AG10803 (cell line): ENCODE measurements at regions not wholly inside any gene's neighbourhood (a gene's known extent, or its start where the extent isn't known, plus 50 kb on each side); places are given as distances from the start of the nearest gene placed in this dataset.
"Not testable (repeated sequence)": the region's sequence is repeated elsewhere in the genome, so short reads cannot be mapped to it uniquely, and the experiment has no call there.

Experiments
- DNase-seq: peaks from one replicate; pipeline ENCODE4 v3.0.0; 2010; ENCODE audit warnings: low read depth
- H3K4me3 ChIP-seq: 2 replicates; pipeline ENCODE4 v1.5.1; 2011; ENCODE audit warnings: mild to moderate bottlenecking, low read length, control low read depth
- TF ChIP-seq, protein P1 (sequence below): conservative IDR thresholded peaks from 2 replicates; pipeline ENCODE4 v1.5.1; 2011; ENCODE audit warnings: mild to moderate bottlenecking, low read length, control low read depth, inconsistent platforms

DNA sequence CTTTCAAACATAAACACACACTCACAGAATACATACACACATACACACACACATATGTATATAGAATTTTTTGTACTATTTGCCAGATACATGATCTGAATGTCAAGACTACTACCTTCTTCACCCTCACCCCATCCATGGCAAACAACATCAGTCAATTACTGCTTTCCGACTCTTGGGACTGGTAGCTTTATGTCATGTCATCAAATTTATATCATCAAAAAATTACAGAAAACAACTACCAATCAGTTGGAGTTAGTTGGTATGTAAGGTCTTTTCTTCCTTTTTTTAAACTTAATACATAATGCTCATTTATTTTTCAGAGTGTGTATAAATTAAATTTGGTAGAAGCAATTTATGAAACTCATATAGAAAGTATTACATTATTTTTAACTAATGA, 305.7 kb upstream of the MDFIC2 start:
- TF ChIP-seq, protein P1, sequence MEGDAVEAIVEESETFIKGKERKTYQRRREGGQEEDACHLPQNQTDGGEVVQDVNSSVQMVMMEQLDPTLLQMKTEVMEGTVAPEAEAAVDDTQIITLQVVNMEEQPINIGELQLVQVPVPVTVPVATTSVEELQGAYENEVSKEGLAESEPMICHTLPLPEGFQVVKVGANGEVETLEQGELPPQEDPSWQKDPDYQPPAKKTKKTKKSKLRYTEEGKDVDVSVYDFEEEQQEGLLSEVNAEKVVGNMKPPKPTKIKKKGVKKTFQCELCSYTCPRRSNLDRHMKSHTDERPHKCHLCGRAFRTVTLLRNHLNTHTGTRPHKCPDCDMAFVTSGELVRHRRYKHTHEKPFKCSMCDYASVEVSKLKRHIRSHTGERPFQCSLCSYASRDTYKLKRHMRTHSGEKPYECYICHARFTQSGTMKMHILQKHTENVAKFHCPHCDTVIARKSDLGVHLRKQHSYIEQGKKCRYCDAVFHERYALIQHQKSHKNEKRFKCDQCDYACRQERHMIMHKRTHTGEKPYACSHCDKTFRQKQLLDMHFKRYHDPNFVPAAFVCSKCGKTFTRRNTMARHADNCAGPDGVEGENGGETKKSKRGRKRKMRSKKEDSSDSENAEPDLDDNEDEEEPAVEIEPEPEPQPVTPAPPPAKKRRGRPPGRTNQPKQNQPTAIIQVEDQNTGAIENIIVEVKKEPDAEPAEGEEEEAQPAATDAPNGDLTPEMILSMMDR: no peak
- H3K4me3 ChIP-seq: no peak overlapping the region
- no peak for DNase-seq

DNA sequence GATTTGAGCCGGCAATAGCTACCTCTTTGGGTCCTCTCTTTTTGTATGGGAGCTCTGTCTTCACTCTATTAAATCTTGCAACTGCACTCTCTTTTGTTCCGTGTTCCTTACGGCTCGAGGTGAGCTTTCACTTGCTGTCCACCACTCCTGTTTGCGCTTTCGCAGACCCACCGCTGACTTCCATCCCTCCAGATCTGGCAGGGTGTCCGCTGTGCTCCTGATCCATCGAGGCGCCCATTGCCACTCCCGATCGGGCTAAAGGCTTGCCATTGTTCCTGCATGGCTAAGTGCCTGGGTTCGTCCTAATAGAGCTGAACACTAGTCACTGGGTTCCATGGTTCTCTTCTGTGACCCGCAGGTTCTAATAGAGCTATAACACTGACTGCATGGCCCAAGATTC, 304.9 kb upstream of the MDFIC2 start:
- DNase-seq, H3K4me3 ChIP-seq: not testable (repeated sequence)

DNA sequence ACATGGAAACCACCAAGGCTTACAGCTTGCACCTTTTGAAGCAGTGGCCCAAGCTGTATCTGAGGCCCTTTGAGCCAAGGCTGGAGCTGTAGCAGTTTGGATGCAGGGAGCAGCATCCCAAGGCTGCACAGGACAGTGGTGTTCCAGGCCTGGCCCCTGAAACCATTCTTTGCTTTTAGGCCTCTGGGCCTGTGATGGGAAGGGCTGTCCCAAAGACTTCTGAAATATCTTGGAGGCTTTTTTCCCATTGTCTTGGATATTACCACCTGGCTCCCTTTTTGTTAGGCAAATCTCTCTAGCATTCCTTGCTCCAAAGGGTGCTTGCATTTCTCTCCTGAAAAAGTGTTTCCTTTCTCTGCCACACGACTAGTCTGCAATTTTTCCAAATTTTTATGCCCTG, 302.8 kb upstream of the MDFIC2 start:
- no peak for DNase-seq
- TF ChIP-seq, protein P1: no peak
- H3K4me3 ChIP-seq: no peak overlapping the region

DNA sequence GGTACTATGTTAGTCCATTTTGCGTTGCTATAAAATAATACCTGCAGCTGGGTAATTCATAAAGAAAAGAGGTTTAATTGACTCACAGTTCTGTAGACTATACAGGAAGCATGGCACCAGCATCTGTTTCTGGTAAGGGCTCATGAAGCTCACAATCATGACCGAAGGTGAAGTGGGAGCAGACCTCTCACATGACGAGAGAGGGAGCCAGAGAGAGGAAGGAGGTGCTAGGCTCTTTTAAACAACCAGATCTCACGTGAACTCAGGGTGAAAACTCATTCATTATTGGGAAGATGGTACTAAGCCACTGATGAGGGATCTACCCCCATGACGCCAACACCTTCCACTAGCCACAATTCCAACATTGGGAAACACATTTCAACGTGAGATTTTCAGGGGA, 301.7 kb upstream of the MDFIC2 start:
- DNase-seq: no peak
- TF ChIP-seq, protein P1: no peak
- H3K4me3 ChIP-seq: no peak overlapping the region

DNA sequence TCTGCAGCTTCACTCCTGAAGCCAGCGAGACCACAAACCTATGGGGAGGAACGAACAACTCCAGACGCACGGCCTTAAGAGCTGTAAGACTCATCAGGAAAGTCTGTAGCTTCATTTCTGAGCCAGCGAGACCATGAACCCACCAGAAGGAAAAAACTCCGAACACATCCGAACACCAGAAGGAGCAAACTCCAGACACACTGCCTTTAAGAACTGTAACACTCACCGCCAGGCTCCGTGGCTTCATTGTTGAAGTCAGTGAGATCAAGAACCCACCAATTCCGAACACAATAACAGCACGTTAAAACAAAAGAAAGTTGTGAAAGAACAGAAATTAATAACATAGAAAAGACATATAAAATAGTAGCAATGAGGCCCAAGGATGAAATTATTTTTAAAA, 300.5 kb upstream of the MDFIC2 start:
- TF ChIP-seq, protein P1: no peak
- no peak for DNase-seq
- no peak overlapping the region for H3K4me3 ChIP-seq

DNA sequence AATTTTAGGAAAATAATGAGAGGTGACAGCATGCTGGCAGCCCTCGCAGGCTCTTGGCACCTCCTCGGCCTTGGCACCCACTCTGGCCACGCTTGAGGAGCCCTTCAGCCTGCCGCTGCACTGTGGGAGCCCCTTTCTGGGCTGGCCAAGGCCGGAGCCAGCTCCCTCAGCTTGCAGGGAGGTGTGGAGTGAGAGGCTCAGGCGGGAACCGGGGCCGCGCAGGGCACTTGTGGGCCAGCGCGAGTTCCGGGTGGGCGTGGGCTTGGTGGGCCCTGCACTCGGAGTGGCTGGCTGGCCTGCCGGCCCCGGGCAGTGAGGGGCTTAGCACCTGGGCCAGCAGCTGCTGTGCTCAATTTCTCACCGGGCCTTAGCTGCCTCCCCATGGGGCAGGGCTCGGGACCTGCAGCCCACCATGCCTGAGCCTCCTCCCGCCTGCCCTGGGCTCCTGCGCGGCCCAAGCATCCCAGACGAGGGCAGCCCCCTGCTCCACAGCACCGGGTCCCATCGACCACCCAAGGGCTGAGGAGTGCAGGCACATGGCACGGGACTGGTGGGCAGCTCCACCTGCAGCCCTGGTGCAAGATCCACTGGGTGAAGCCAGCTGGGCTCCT, 299.3 kb upstream of the MDFIC2 start:
- not testable (repeated sequence) for DNase-seq, H3K4me3 ChIP-seq

DNA sequence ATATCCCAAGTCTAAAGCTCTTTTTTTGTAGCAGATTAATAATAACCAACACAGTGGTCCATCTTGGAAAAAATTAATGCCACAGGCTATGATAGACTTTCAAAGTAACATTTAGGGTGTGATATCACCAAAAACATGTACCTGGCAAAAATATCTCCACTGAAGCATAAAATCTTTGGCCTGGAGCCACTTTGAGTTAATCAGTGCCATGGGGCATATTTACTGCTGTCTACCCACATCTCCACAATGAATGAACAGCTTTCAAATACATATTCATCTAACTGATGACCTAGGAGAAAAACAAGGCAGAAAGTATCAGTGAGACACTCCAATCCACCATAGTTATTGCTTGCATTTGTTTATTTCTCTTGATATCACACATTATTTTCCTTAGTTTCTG, 296.0 kb upstream of the MDFIC2 start:
- TF ChIP-seq, protein P1: no peak
- no peak for DNase-seq
- H3K4me3 ChIP-seq: no peak overlapping the region

DNA sequence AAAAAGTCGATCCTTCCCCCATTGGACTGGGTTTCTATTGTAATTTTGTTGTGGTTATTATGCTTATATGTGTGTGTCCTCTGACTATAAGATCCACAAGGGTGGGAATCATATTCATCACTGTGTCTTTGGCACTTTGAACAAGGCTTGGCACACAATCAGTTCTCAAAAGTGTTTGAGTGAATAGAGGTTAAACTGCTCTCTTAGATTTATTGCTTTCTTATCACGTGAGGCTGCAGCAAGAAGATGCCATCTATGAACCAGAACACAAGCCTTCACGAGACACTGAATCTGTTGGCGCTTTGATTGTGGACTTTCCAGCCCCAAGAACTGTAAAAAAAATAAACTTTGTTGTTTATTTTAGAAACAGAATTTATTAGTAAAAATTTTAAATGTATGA, 295.0 kb upstream of the MDFIC2 start:
- H3K4me3 ChIP-seq: no peak overlapping the region
- no peak for DNase-seq
- TF ChIP-seq, protein P1: no peak
